HEK293 (cell line): ENCODE measurements at regions not wholly inside any gene's neighbourhood (a gene's known extent, or its start where the extent isn't known, plus 50 kb on each side); places are given as distances from the start of the nearest gene placed in this dataset.

Source experiments
- CTCF ChIA-PET: fragments of 350-600 bp; formaldehyde crosslinking; extraction: SDS; loops from one replicate; lab custom pipeline; 2021; ENCODE audit warnings: antibody characterized with exemption; lab: Yijun Ruan, JAX
- POLR2A ChIA-PET: fragments of 300-600 bp; formaldehyde crosslinking; extraction: SDS; loops from one replicate; lab custom pipeline; 2020; ENCODE audit warnings: antibody characterized with exemption, inconsistent platforms; lab: Yijun Ruan, JAX
- H3K27ac ChIP-seq: fragments of 200-500 bp; sonication (Bioruptor generic); 2 replicates; pipeline ENCODE4 v1.5.1; 2014; ENCODE audit warnings: low read depth, low read length, control low read depth, inconsistent platforms; ENCODE audit errors: extremely low read depth
- H3K36me3 ChIP-seq, 2 experiments: fragments of 200-500 bp in 1 of 2; sonication (Bioruptor generic) in 1 of 2; 1 replicate in 1 of 2; 2 replicates in 1 of 2; pipeline ENCODE4 v1.5.1; 2014 to 2017; ENCODE audit warnings: inconsistent platforms in 2 of 2, low read length in 2 of 2; ENCODE audit not compliant: control insufficient read depth in 2 of 2, insufficient read depth in 1 of 2
- H3K4me1 ChIP-seq: fragments of 200-500 bp; sonication (Bioruptor generic); 2 replicates; pipeline ENCODE4 v1.5.1; 2014; ENCODE audit warnings: mild to moderate bottlenecking, low read length, inconsistent platforms; ENCODE audit not compliant: control insufficient read depth, insufficient read depth
- H3K4me3 ChIP-seq: 2 replicates; pipeline ENCODE4 v1.5.1; 2011; ENCODE audit warnings: low read depth, mild to moderate bottlenecking, control low read depth, low read length, moderate library complexity
- H3K9me3 ChIP-seq: fragments of 200-500 bp; sonication (Bioruptor generic); 2 replicates; pipeline ENCODE4 v1.5.1; 2014; ENCODE audit warnings: low read depth, low read length, inconsistent platforms; ENCODE audit not compliant: control insufficient read depth, insufficient read depth
- EGR2 ChIP-seq: fragments of 450-650 bp; formaldehyde crosslinking; IDR thresholded peaks from 2 replicates; pipeline ENCODE4 v1.5.1; 2016; ENCODE audit warnings: low read depth, missing biosample characterization, missing genetic modification characterization
- FEZF1 ChIP-seq: fragments of 450-650 bp; formaldehyde crosslinking; IDR thresholded peaks from 2 replicates; pipeline ENCODE4 v1.5.1; 2016; ENCODE audit warnings: missing biosample characterization, missing genetic modification characterization
- KLF16 ChIP-seq: fragments of 450-650 bp; formaldehyde crosslinking; IDR thresholded peaks from 2 replicates; pipeline ENCODE4 v1.5.1; 2017; ENCODE audit warnings: missing biosample characterization, missing genetic modification characterization
- KLF7 ChIP-seq: fragments of 450-650 bp; formaldehyde crosslinking; IDR thresholded peaks from 2 replicates; pipeline ENCODE4 v1.5.1; 2016; ENCODE audit warnings: missing biosample characterization, missing genetic modification characterization, borderline replicate concordance
- MZF1 ChIP-seq: fragments of 450-650 bp; formaldehyde crosslinking; IDR thresholded peaks from 2 replicates; pipeline ENCODE4 v1.5.1; 2017; ENCODE audit warnings: missing biosample characterization, missing genetic modification characterization, borderline replicate concordance
- PATZ1 ChIP-seq: fragments of 450-650 bp; formaldehyde crosslinking; IDR thresholded peaks from 2 replicates; pipeline ENCODE4 v1.5.1; 2016; ENCODE audit warnings: missing biosample characterization, missing genetic modification characterization
- PBX3 ChIP-seq: sonication (generic); formaldehyde crosslinking; IDR thresholded peaks from 2 replicates; pipeline ENCODE4 v1.8.1; 2022; ENCODE audit warnings: mild to moderate bottlenecking, moderate library complexity, missing genetic modification reagents
- REPIN1 ChIP-seq: fragments of 450-650 bp; formaldehyde crosslinking; IDR thresholded peaks from 2 replicates; pipeline ENCODE4 v1.5.1; 2017; ENCODE audit warnings: missing biosample characterization, missing genetic modification characterization, low read depth
- SP2 ChIP-seq: fragments of 450-650 bp; formaldehyde crosslinking; IDR thresholded peaks from 2 replicates; pipeline ENCODE4 v1.5.1; 2016; ENCODE audit warnings: missing biosample characterization, missing genetic modification characterization
- WT1 ChIP-seq: fragments of 450-650 bp; formaldehyde crosslinking; IDR thresholded peaks from 2 replicates; pipeline ENCODE4 v1.5.1; 2016; ENCODE audit warnings: missing biosample characterization, missing genetic modification characterization
- ZBTB7A ChIP-seq: fragments of 450-650 bp; formaldehyde crosslinking; IDR thresholded peaks from 2 replicates; pipeline ENCODE4 v1.5.1; 2016; ENCODE audit warnings: low read depth, missing biosample characterization, missing genetic modification characterization
- ZFHX2 ChIP-seq: fragments of 450-650 bp; formaldehyde crosslinking; conservative IDR thresholded peaks from 2 replicates; pipeline ENCODE4 v1.5.1; 2016; ENCODE audit warnings: missing biosample characterization, missing genetic modification characterization
- ZNF280D ChIP-seq: fragments of 450-650 bp; formaldehyde crosslinking; IDR thresholded peaks from 2 replicates; pipeline ENCODE4 v1.5.1; 2016; ENCODE audit warnings: missing biosample characterization, missing genetic modification characterization
- ZNF341 ChIP-seq: fragments of 450-650 bp; formaldehyde crosslinking; IDR thresholded peaks from 2 replicates; pipeline ENCODE4; 2016; ENCODE audit warnings: low read depth, missing biosample characterization, missing genetic modification characterization
- ZNF404 ChIP-seq: fragments of 450-650 bp; formaldehyde crosslinking; IDR thresholded peaks from 2 replicates; pipeline ENCODE4 v1.5.1; 2017; ENCODE audit warnings: missing biosample characterization, missing genetic modification characterization
- ZNF423 ChIP-seq: fragments of 450-650 bp; formaldehyde crosslinking; IDR thresholded peaks from 2 replicates; pipeline ENCODE4 v1.5.1; 2016; ENCODE audit warnings: missing biosample characterization, missing genetic modification characterization
- ZNF521 ChIP-seq: fragments of 450-650 bp; formaldehyde crosslinking; IDR thresholded peaks from 2 replicates; pipeline ENCODE4 v1.5.1; 2017; ENCODE audit warnings: missing biosample characterization, mild to moderate bottlenecking, missing genetic modification characterization
- ZNF549 ChIP-seq: fragments of 450-650 bp; IDR thresholded peaks from 2 replicates; pipeline ENCODE4 v1.5.1; 2018; ENCODE audit warnings: missing biosample characterization, missing genetic modification characterization, mild to moderate bottlenecking, inconsistent platforms, moderate library complexity
- ZNF561 ChIP-seq: fragments of 450-650 bp; IDR thresholded peaks from 2 replicates; pipeline ENCODE4 v1.5.1; 2018; ENCODE audit warnings: missing biosample characterization, missing genetic modification characterization, borderline replicate concordance
- ZNF660 ChIP-seq: fragments of 450-650 bp; IDR thresholded peaks from 2 replicates; pipeline ENCODE4 v1.5.1; 2018; ENCODE audit warnings: missing biosample characterization, mild to moderate bottlenecking, missing genetic modification characterization
- ZNF768 ChIP-seq: fragments of 450-650 bp; formaldehyde crosslinking; IDR thresholded peaks from 2 replicates; pipeline ENCODE4 v1.5.1; 2018; ENCODE audit warnings: missing biosample characterization, mild to moderate bottlenecking, missing genetic modification characterization
- TF ChIP-seq, protein P1 (sequence below): fragments of 450-650 bp; formaldehyde crosslinking; IDR thresholded peaks from 2 replicates; pipeline ENCODE4 v1.5.1; 2016; ENCODE audit warnings: missing biosample characterization, missing genetic modification characterization, borderline replicate concordance

DNA sequence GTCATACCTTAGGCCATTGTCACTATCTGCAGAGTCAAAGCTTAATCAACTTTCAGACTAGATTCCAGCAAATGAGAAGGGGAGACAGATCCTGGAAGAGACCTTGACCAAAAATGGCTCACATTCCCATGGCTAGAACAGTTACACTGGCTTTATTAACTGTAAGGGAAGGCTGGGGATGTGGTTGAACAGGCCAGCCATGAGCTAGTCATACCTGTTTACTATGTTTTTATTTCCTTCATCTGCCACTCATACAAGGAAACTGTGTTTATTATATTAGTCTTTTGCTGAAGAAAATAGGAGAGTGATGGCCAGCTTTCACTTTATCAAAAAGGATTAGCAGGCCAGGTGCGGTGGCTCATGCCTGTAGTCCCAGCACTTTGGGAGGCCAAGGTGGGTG, 319.7 kb downstream of the RAPGEF2 start:
- H3K27ac ChIP-seq: no peak overlapping the region
- no peaks in the 10 kb centered on the region for H3K36me3 ChIP-seq
- TF ChIP-seq ZNF660 (tag by site-specific recombination) (no peak), ZNF768 (tag by site-specific recombination) (no peak), ZNF549 (tag by site-specific recombination) (no peak), ZNF561 (tag by site-specific recombination) (no peak), FEZF1 (no peak), ZBTB7A (tag by site-specific recombination) (no peak), PBX3 (CRISPR knock-in tag) (no peak), ZNF404 (no peak), ZNF423 (tag by site-specific recombination) (no peak), WT1 (tag by site-specific recombination) (no peak), KLF7 (no peak), PATZ1 (tag by site-specific recombination) (no peak), ZNF341 (tag by site-specific recombination) (no peak), REPIN1 (tag by site-specific recombination) (no peak), KLF16 (tag by site-specific recombination) (no peak)
- TF ChIP-seq, protein P1, sequence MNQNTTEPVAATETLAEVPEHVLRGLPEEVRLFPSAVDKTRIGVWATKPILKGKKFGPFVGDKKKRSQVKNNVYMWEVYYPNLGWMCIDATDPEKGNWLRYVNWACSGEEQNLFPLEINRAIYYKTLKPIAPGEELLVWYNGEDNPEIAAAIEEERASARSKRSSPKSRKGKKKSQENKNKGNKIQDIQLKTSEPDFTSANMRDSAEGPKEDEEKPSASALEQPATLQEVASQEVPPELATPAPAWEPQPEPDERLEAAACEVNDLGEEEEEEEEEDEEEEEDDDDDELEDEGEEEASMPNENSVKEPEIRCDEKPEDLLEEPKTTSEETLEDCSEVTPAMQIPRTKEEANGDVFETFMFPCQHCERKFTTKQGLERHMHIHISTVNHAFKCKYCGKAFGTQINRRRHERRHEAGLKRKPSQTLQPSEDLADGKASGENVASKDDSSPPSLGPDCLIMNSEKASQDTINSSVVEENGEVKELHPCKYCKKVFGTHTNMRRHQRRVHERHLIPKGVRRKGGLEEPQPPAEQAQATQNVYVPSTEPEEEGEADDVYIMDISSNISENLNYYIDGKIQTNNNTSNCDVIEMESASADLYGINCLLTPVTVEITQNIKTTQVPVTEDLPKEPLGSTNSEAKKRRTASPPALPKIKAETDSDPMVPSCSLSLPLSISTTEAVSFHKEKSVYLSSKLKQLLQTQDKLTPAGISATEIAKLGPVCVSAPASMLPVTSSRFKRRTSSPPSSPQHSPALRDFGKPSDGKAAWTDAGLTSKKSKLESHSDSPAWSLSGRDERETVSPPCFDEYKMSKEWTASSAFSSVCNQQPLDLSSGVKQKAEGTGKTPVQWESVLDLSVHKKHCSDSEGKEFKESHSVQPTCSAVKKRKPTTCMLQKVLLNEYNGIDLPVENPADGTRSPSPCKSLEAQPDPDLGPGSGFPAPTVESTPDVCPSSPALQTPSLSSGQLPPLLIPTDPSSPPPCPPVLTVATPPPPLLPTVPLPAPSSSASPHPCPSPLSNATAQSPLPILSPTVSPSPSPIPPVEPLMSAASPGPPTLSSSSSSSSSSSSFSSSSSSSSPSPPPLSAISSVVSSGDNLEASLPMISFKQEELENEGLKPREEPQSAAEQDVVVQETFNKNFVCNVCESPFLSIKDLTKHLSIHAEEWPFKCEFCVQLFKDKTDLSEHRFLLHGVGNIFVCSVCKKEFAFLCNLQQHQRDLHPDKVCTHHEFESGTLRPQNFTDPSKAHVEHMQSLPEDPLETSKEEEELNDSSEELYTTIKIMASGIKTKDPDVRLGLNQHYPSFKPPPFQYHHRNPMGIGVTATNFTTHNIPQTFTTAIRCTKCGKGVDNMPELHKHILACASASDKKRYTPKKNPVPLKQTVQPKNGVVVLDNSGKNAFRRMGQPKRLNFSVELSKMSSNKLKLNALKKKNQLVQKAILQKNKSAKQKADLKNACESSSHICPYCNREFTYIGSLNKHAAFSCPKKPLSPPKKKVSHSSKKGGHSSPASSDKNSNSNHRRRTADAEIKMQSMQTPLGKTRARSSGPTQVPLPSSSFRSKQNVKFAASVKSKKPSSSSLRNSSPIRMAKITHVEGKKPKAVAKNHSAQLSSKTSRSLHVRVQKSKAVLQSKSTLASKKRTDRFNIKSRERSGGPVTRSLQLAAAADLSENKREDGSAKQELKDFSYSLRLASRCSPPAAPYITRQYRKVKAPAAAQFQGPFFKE (tag by site-specific recombination): no peak
- ChIA-PET POLR2A (no interaction called here), CTCF (interaction anchor here (1.6 kb wide), 1 partner anchor 10 kb away, joined by 3 read pairs; no protein-coding TSS in a partner anchor)
- no peaks in the 10 kb centered on the region for H3K9me3 ChIP-seq
- no peak overlapping the region for H3K4me3 ChIP-seq
- peaks cover 5% of the 10 kb centered on the region; the same call in 1 of the 2 replicates for H3K4me1 ChIP-seq

DNA sequence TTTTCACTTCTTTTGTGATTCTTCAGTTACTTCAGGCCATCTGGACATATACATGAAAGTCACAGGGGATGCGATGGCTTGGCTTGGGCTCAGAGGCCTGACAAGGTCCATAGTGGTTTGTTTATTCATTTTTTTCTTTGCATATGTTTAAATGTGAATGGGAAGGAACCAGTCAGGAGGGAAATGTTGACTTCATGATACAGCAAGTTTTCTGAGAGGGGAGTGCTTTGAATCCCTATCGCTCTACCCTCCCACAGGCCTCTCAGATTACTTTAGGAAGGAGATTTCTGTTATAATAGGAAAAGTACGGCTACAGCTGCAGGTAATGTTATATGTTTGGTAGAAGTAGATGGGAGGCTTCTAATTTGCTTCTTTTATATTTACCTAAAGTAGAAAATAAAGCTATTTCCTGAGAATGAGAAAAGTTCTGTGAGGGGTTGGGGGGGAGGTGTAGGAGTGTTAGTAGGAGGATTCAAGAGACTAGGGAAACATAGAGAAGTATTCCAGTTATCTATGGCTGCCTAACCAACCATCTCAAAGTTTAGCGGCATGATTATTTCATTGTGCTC, 322.9 kb downstream of the RAPGEF2 start:
- ChIA-PET POLR2A (no interaction called here), CTCF (no interaction called here)
- no peaks in the 10 kb centered on the region for H3K9me3 ChIP-seq
- peaks cover 5% of the 10 kb centered on the region; the same call in 1 of the 2 replicates for H3K4me1 ChIP-seq
- no peak overlapping the region for H3K4me3 ChIP-seq
- H3K36me3 ChIP-seq: no peaks in the 10 kb centered on the region
- no peak overlapping the region; the same call in 1 of the 2 replicates for H3K27ac ChIP-seq
- 0 out of 2 replicates have a peak, but pooled peaks have one; percentile 64 for TF ChIP-seq MZF1 (tag by site-specific recombination)
- TF ChIP-seq EGR2: 0 out of 2 replicates have a peak, but pooled peaks have one; percentile 17
- TF ChIP-seq ZNF280D (tag by site-specific recombination): no peak
- no peak for TF ChIP-seq ZNF521 (tag by site-specific recombination)
- TF ChIP-seq SP2 (tag by site-specific recombination): no peak
- peak; percentile 30 for TF ChIP-seq ZFHX2 (tag by site-specific recombination)
